ENCODE measurements at regions not wholly inside any gene's neighbourhood (a gene's known extent, or its start where the extent isn't known, plus 50 kb on each side); places are given as distances from the start of the nearest gene placed in this dataset.

DNA sequence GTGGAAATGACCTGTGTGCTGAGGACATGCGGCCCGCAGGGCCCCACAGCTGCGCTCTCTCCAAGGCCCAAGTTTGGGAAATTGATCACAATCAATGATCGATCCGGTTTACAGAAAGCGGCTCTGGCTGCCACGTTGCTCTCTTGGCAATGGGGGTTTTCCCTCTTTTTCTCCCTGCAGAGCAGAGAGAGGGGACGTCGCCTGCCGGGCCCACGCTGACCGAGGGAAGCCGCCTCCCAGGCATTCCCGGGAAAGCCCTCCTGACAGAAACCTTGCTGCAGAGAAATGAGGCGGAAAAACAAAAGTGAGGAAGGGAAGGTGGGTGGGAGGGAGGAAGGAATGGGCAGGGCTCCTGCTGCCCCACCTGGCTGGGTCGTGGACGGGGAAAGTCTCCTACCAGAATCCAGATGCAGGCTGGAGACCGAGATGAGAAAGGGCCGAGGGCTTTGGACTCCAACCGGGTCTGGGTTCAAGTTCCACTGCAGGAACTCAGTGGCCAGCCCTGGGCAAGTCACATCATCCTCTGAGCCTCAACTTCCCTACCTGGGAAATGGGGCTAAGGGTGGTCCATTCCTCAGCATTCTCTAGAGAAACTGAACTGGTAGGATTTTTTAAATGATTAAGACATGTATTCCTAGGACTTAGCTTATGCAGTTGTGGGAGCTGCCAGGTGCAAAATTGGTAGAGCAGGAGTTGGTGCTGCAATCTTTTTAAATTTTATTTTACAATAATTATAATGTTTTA is 75.5 kb downstream of the PHETA1 start:
- Histone ChIP-seq H3K27ac (ENCODE audit: low read depth, low read length) (no peak overlapping the region), H3K36me3 (ENCODE audit: control insufficient read depth in 3 of 3, insufficient read depth in 3 of 3, low read length in 3 of 3) (no peaks in the 10 kb centered on the region), H3K9ac (ENCODE audit: low read depth in 1 of 3, low read length in 3 of 3) (no peak overlapping the region), H3K4me1 (ENCODE audit: control insufficient read depth in 3 of 3, insufficient read depth in 3 of 3, low read length in 3 of 3) (peaks cover 0 to under 1% (median 0%) of the 10 kb centered on the region in 3 donors), H3K27me3 (ENCODE audit: control insufficient read depth in 3 of 3, insufficient read depth in 3 of 3, low read length in 3 of 3) (peaks cover 0 to 17% (median 0%) of the 10 kb centered on the region in 3 donors), H3K4me3 (ENCODE audit: low read length in 3 of 3) (no peak overlapping the region), H3K9me3 (ENCODE audit: control insufficient read depth in 3 of 3, low read length in 3 of 3) (peaks cover 0 to 3% (median 0%) of the 10 kb centered on the region in 3 donors)

DNA sequence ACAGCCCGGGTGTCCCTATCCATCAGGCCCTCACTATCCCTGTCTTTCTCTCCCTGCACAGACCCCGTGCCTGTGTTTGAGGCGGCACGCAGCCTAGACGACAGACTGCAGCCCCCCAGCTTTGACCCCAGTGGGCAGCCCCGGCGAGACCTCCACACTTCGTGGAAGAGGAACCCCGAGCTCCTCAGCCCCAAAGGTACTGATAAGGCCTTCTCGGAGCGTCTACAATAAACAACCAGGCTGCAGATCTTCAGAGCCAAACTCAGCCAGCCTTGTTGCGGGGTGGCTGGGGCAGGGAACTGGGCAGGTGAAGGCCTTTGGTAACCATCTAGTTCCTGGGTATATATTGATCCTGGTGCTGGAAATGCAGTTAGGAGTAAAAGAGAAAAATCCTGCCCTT is 77.5 kb downstream of the PHETA1 start:
- Histone ChIP-seq H3K9me3 (ENCODE audit: control insufficient read depth in 3 of 3, low read length in 3 of 3) (peaks cover 0 to 3% (median 0%) of the 10 kb centered on the region in 3 donors), H3K27me3 (ENCODE audit: control insufficient read depth in 3 of 3, insufficient read depth in 3 of 3, low read length in 3 of 3) (peaks cover 0 to 12% (median 0%) of the 10 kb centered on the region in 3 donors), H3K4me3 (ENCODE audit: low read length in 3 of 3) (no peak overlapping the region), H3K36me3 (ENCODE audit: control insufficient read depth in 3 of 3, insufficient read depth in 3 of 3, low read length in 3 of 3) (no peaks in the 10 kb centered on the region), H3K27ac (ENCODE audit: low read depth, low read length) (no peak overlapping the region), H3K9ac (ENCODE audit: low read depth in 1 of 3, low read length in 3 of 3) (no peak overlapping the region), H3K4me1 (ENCODE audit: control insufficient read depth in 3 of 3, insufficient read depth in 3 of 3, low read length in 3 of 3) (no peaks in the 10 kb centered on the region)

DNA sequence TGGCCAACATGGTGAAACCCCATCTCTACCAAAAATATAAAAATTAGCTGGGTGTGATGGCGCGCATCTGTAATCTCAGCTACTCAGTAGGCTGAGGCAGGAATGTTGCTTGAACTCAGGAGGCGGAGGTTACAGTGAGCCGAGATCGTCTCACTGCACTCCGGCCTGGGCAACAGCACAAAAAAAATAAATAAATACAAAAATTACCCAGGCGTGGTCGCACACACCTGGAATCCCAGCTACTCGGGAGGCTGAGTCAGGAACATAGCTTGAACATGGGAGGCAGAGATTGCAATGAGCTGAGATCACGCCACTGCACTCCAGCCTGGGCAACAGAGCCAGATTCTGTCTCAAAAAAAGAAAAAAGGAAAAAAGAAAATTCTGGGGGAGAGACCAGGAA is 80.1 kb downstream of the PHETA1 start:
- Histone ChIP-seq H3K27me3 (ENCODE audit: control insufficient read depth in 3 of 3, insufficient read depth in 3 of 3, low read length in 3 of 3) (peaks cover 0 to 18% (median 0%) of the 10 kb centered on the region in 3 donors), H3K9me3 (ENCODE audit: control insufficient read depth in 3 of 3, low read length in 3 of 3) (peaks cover 0 to 3% (median 0%) of the 10 kb centered on the region in 3 donors), H3K4me3 (ENCODE audit: low read length in 3 of 3) (no peak overlapping the region), H3K27ac (ENCODE audit: low read depth, low read length) (no peak overlapping the region), H3K4me1 (ENCODE audit: control insufficient read depth in 3 of 3, insufficient read depth in 3 of 3, low read length in 3 of 3) (no peaks in the 10 kb centered on the region), H3K9ac (ENCODE audit: low read depth in 1 of 3, low read length in 3 of 3) (no peak overlapping the region), H3K36me3 (ENCODE audit: control insufficient read depth in 3 of 3, insufficient read depth in 3 of 3, low read length in 3 of 3) (no peaks in the 10 kb centered on the region)

DNA sequence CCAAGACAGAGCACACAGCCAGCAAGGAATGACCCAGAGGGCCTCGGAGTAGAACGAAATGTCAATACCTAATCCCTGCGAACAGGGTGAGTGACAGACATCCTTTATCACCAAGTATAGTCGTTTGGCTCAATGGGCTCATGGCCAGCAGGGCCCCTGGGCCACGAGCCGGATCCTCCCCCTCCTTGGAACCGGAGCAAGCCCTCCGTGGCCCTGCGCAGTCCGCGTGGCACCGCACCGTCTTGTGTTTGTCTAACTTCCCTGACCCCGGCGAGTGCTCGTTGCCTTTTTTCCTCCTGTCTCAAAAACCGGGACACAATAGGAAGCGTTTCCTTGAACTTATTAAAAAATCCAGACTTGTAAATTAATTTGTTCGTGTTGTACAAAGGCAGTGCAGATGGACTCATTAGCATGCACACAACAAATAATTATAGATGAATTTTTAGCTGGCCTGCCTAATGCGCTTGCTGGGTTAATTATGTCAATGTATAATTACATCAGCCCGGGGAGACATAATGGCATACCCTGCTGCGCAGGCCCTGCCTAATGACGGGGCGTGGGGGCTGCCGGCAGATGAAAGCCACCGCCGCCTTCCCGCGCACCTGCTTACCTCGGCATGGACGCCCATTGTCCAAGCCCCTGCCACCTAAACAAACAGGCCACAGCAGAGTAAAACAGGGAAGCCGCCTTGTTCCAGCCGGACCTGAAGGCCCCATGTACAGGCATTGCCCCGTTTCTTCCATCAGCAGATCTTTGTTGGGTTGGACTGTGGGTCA is 81.6 kb downstream of the PHETA1 start:
- H3K27ac ChIP-seq (ENCODE audit: low read depth, low read length) = no peak overlapping the region
- peaks cover 0 to 18% (median 0%) of the 10 kb centered on the region in 3 donors for H3K27me3 ChIP-seq (ENCODE audit: control insufficient read depth in 3 of 3, insufficient read depth in 3 of 3, low read length in 3 of 3)
- H3K4me1 ChIP-seq (ENCODE audit: control insufficient read depth in 3 of 3, insufficient read depth in 3 of 3, low read length in 3 of 3) = no peaks in the 10 kb centered on the region
- H3K9ac ChIP-seq (ENCODE audit: low read depth in 1 of 3, low read length in 3 of 3) = no peak overlapping the region
- H3K9me3 ChIP-seq (ENCODE audit: control insufficient read depth in 3 of 3, low read length in 3 of 3) = peaks cover 0 to 3% (median 0%) of the 10 kb centered on the region in 3 donors
- H3K36me3 ChIP-seq (ENCODE audit: control insufficient read depth in 3 of 3, insufficient read depth in 3 of 3, low read length in 3 of 3) = no peaks in the 10 kb centered on the region
- H3K4me3 ChIP-seq (ENCODE audit: low read length in 3 of 3) = no peak overlapping the region

DNA sequence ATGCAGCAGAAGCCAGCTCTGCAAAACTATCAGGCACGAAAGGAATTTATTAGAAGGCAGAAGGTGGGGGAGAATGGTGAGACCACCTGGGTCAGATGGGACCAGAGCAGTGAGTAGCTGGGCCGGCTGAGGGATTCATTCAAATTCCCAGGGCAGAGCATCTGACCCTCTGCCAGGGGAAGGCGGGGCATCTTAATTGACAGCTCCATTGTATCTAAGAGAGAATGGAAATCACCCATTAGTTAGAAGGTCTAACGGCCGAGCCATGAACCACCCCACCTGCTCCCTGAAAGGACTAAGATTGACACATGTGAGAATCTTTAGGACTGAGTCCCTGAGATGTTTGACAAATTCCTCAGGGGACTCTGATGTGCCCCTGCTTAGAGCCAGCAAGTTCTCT is 83.7 kb downstream of the PHETA1 start:
- Histone ChIP-seq H3K27ac (ENCODE audit: low read depth, low read length) (no peak overlapping the region), H3K27me3 (ENCODE audit: control insufficient read depth in 3 of 3, insufficient read depth in 3 of 3, low read length in 3 of 3) (peaks cover 5 to 15% (median 14%) of the 10 kb centered on the region in 3 donors), H3K4me3 (ENCODE audit: low read length in 3 of 3) (no peak overlapping the region), H3K9me3 (ENCODE audit: control insufficient read depth in 3 of 3, low read length in 3 of 3) (peaks cover 0 to 6% (median 4%) of the 10 kb centered on the region in 3 donors), H3K9ac (ENCODE audit: low read depth in 1 of 3, low read length in 3 of 3) (no peak overlapping the region), H3K4me1 (ENCODE audit: control insufficient read depth in 3 of 3, insufficient read depth in 3 of 3, low read length in 3 of 3) (no peaks in the 10 kb centered on the region), H3K36me3 (ENCODE audit: control insufficient read depth in 3 of 3, insufficient read depth in 3 of 3, low read length in 3 of 3) (no peaks in the 10 kb centered on the region)

DNA sequence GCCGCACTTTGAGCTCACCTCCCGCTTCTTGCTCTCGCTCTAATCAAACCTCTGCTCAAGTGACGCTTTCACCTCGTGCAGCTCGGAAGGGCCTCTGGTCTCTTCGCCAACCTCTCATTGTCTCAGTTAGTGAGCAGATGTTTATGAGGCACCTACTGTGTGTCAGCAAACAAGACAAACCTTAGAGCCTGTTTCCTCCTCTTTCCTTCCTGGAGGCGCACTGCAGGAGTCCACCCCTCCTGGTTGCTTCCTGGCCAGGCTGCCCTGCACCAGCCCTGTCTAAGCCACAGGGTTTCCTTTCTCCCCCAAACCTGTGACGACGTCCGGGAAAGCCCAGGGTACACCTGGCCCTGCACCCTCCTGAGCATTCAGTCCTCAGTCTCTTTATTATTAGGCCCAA is 84.2 kb downstream of the PHETA1 start:
- Histone ChIP-seq H3K4me3 (ENCODE audit: low read length in 3 of 3) (no peak overlapping the region), H3K9ac (ENCODE audit: low read depth in 1 of 3, low read length in 3 of 3) (no peak overlapping the region), H3K27ac (ENCODE audit: low read depth, low read length) (no peak overlapping the region), H3K36me3 (ENCODE audit: control insufficient read depth in 3 of 3, insufficient read depth in 3 of 3, low read length in 3 of 3) (no peaks in the 10 kb centered on the region), H3K9me3 (ENCODE audit: control insufficient read depth in 3 of 3, low read length in 3 of 3) (peaks cover 0 to 6% (median 4%) of the 10 kb centered on the region in 3 donors), H3K27me3 (ENCODE audit: control insufficient read depth in 3 of 3, insufficient read depth in 3 of 3, low read length in 3 of 3) (peaks cover 5 to 15% (median 15%) of the 10 kb centered on the region in 3 donors), H3K4me1 (ENCODE audit: control insufficient read depth in 3 of 3, insufficient read depth in 3 of 3, low read length in 3 of 3) (no peaks in the 10 kb centered on the region)

DNA sequence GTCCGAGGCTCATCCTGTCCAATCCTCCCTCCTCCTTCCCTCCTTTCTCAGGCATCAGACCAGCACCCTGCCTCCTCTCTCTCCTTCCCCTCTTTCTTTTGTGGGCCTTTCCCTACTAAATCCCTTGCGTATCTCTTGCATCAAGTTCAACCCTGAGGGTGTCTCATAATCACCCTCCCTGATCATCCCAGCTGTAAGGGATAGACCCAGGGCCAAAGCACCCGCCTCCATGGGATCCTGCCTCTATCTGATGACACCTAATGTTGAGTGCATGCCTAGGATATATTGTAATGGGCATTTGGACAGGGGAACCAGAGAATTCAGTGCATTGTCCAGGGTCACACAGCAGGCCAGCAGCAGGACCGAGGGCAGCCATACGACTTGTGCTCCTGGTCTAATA is 84.9 kb downstream of the PHETA1 start:
- Histone ChIP-seq H3K36me3 (ENCODE audit: control insufficient read depth in 3 of 3, insufficient read depth in 3 of 3, low read length in 3 of 3) (no peaks in the 10 kb centered on the region), H3K4me1 (ENCODE audit: control insufficient read depth in 3 of 3, insufficient read depth in 3 of 3, low read length in 3 of 3) (no peaks in the 10 kb centered on the region), H3K9ac (ENCODE audit: low read depth in 1 of 3, low read length in 3 of 3) (no peak overlapping the region), H3K27me3 (ENCODE audit: control insufficient read depth in 3 of 3, insufficient read depth in 3 of 3, low read length in 3 of 3) (peaks cover 9 to 20% (median 18%) of the 10 kb centered on the region in 3 donors), H3K4me3 (ENCODE audit: low read length in 3 of 3) (no peak overlapping the region), H3K9me3 (ENCODE audit: control insufficient read depth in 3 of 3, low read length in 3 of 3) (peaks cover 0 to 6% (median 4%) of the 10 kb centered on the region in 3 donors), H3K27ac (ENCODE audit: low read depth, low read length) (no peak overlapping the region)

DNA sequence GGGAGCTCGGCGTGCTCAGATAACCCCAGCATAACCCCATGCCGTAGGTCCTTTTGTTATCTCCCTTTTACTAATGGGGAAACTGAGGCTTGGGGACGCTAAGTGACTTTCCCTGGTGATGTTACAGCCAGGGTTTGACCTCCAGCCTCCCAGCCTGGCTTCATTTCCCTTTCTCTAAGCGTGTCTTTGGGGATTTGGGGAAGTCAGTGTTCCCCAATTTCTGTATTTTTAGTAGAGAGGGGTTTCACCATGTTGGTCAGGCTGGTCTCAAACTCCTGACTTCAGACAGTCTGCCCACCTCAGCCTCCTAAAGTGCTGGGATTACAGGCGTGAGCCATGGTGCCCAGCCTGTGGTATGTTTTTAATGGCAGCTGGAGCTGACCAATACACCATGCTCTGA is 85.4 kb downstream of the PHETA1 start:
- Histone ChIP-seq H3K9ac (ENCODE audit: low read depth in 1 of 3, low read length in 3 of 3) (no peak overlapping the region), H3K36me3 (ENCODE audit: control insufficient read depth in 3 of 3, insufficient read depth in 3 of 3, low read length in 3 of 3) (no peaks in the 10 kb centered on the region), H3K4me3 (ENCODE audit: low read length in 3 of 3) (no peak overlapping the region)

DNA sequence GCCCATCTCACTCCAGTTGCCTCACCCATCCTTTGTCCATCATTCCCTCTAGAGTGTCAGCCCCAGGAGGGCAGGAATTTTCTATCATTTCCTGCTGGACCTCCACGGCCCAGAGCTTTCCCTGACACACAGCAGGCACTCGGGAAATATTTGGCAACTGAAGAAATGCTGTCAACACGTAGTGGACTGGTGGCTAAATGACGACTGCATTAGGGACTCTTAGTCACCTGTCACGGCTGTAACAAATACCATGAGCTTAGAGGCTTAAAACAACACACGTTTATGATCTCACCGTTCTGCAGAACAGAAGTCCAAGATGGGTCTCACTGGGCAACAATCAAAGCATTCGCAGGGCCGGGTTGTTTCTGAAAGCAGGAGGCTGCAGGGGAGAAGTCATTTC is 91.3 kb downstream of the PHETA1 start:
- Histone ChIP-seq H3K27ac (ENCODE audit: low read depth, low read length) (no peak overlapping the region), H3K4me1 (ENCODE audit: control insufficient read depth in 3 of 3, insufficient read depth in 3 of 3, low read length in 3 of 3) (no peaks in the 10 kb centered on the region), H3K9me3 (ENCODE audit: control insufficient read depth in 3 of 3, low read length in 3 of 3) (peaks cover 0 to 6% (median 4%) of the 10 kb centered on the region in 3 donors), H3K36me3 (ENCODE audit: control insufficient read depth in 3 of 3, insufficient read depth in 3 of 3, low read length in 3 of 3) (no peaks in the 10 kb centered on the region), H3K27me3 (ENCODE audit: control insufficient read depth in 3 of 3, insufficient read depth in 3 of 3, low read length in 3 of 3) (peaks cover 23 to 59% (median 43%) of the 10 kb centered on the region in 3 donors), H3K4me3 (ENCODE audit: low read length in 3 of 3) (no peak overlapping the region), H3K9ac (ENCODE audit: low read depth in 1 of 3, low read length in 3 of 3) (no peak overlapping the region)

More for the DNA sequence above, 85.4 kb downstream of the PHETA1 start:
- H3K9me3 ChIP-seq (ENCODE audit: control insufficient read depth in 3 of 3, low read length in 3 of 3) = peaks cover 0 to 6% (median 4%) of the 10 kb centered on the region in 3 donors
- no peak overlapping the region for H3K27ac ChIP-seq (ENCODE audit: low read depth, low read length)
- peaks cover 10 to 24% (median 22%) of the 10 kb centered on the region in 3 donors for H3K27me3 ChIP-seq (ENCODE audit: control insufficient read depth in 3 of 3, insufficient read depth in 3 of 3, low read length in 3 of 3)
- no peaks in the 10 kb centered on the region for H3K4me1 ChIP-seq (ENCODE audit: control insufficient read depth in 3 of 3, insufficient read depth in 3 of 3, low read length in 3 of 3)

DNA sequence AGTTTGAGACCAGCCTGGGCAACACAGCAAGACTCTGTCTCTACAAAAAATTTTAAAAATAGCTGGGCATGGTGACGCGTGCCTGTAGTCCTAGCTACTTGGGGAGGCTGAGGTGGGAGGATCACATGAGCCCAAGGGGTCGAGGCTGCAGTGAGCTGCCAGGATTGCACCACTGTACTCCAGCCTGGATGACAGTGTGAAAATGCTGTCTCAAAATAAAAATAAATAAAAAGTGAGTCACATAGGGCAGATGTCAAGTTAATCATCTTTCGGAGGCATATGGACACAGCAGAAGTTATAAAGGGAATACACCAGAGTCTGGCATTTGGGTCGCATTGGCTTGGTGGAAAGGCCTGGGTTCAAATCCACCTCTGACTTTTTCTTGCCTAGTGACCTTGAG is 92.7 kb downstream of the PHETA1 start:
- no peaks in the 10 kb centered on the region for H3K4me1 ChIP-seq (ENCODE audit: control insufficient read depth in 3 of 3, insufficient read depth in 3 of 3, low read length in 3 of 3)
- peaks cover 20 to 53% (median 42%) of the 10 kb centered on the region in 3 donors for H3K27me3 ChIP-seq (ENCODE audit: control insufficient read depth in 3 of 3, insufficient read depth in 3 of 3, low read length in 3 of 3)
- no peak overlapping the region for H3K27ac ChIP-seq (ENCODE audit: low read depth, low read length)
- H3K9ac ChIP-seq (ENCODE audit: low read depth in 1 of 3, low read length in 3 of 3) = no peak overlapping the region
- H3K36me3 ChIP-seq (ENCODE audit: control insufficient read depth in 3 of 3, insufficient read depth in 3 of 3, low read length in 3 of 3) = no peaks in the 10 kb centered on the region
- no peak overlapping the region for H3K4me3 ChIP-seq (ENCODE audit: low read length in 3 of 3)
- peaks cover 0 to 6% (median 4%) of the 10 kb centered on the region in 3 donors for H3K9me3 ChIP-seq (ENCODE audit: control insufficient read depth in 3 of 3, low read length in 3 of 3)

Data from skeletal muscle tissue (tissue), 3 donors.